ENCODE measurements at regions not wholly inside any gene's neighbourhood (a gene's known extent, or its start where the extent isn't known, plus 50 kb on each side); places are given as distances from the start of the nearest gene placed in this dataset.

GRCh38 chr2:118523761-118524160, 323.7 kb downstream of the EN1 start:
- no peak for TF ChIP-seq EZH2 (IDR thresholded peaks at IDR 0.05; ENCODE audit: borderline replicate concordance)
- no peak for TF ChIP-seq CTCF (IDR thresholded peaks at IDR 0.05; ENCODE audit: poor library complexity)

Measured in hepatocyte (in vitro differentiated cells).